SK-N-SH treated with all-trans-retinoic acid at 6 μM for 48 hours (cell line): ENCODE measurements at regions not wholly inside any gene's neighbourhood (a gene's known extent, or its start where the extent isn't known, plus 50 kb on each side); places are given as distances from the start of the nearest gene placed in this dataset.

ENCODE experiments used
- ATAC-seq: fragments of 200-7000 bp; cut with Tn5 transposase; 3 replicates; pipeline ENCODE4 v1.9.1; 2020; ENCODE audit warnings: mild to moderate bottlenecking, moderate library complexity
- CSDC2 ChIP-seq: fragments of 250-450 bp; sonication (Bioruptor Pico); IDR thresholded peaks from 2 replicates; pipeline ENCODE4 v1.5.0; 2020; ENCODE audit warnings: mild to moderate bottlenecking, moderate library complexity
- ESRRG ChIP-seq: fragments of 250-450 bp; sonication (Bioruptor Pico); IDR thresholded peaks from 2 replicates; pipeline ENCODE4 v1.6.1; 2021; ENCODE audit warnings: mild to moderate bottlenecking
- GLIS3 ChIP-seq: fragments of 250-450 bp; sonication (Bioruptor Pico); IDR thresholded peaks from 2 replicates; pipeline ENCODE4 v1.5.0; 2020; ENCODE audit warnings: mild to moderate bottlenecking, moderate library complexity
- OSR1 ChIP-seq: fragments of 250-450 bp; sonication (Bioruptor Pico); IDR thresholded peaks from 2 replicates; pipeline ENCODE4 v1.8.0; 2022; ENCODE audit warnings: moderate library complexity, mild to moderate bottlenecking, inconsistent platforms
- PPARA ChIP-seq: fragments of 250-450 bp; sonication (Bioruptor Pico); IDR thresholded peaks from 2 replicates; pipeline ENCODE4 v1.5.0; 2020; ENCODE audit warnings: mild to moderate bottlenecking, borderline replicate concordance
- RARB ChIP-seq: fragments of 250-450 bp; sonication (Bioruptor Pico); IDR thresholded peaks from 2 replicates; pipeline ENCODE4 v1.8.0; 2021; ENCODE audit warnings: mild to moderate bottlenecking, moderate library complexity
- SNAI2 ChIP-seq: fragments of 250-450 bp; sonication (Bioruptor Pico); IDR thresholded peaks from 2 replicates; pipeline ENCODE4 v1.5.0; 2020; ENCODE audit warnings: mild to moderate bottlenecking, moderate library complexity
- TCF4 ChIP-seq: fragments of 250-450 bp; sonication (Bioruptor Pico); IDR thresholded peaks from 2 replicates; pipeline ENCODE4 v1.8.0; 2021; ENCODE audit warnings: mild to moderate bottlenecking, moderate library complexity, borderline replicate concordance
- TOX ChIP-seq: fragments of 250-450 bp; sonication (Bioruptor Pico); IDR thresholded peaks from 2 replicates; pipeline ENCODE4 v1.8.0; 2021; ENCODE audit warnings: mild to moderate bottlenecking, moderate library complexity, borderline replicate concordance
- ZC3H10 ChIP-seq: fragments of 250-450 bp; sonication (Bioruptor Pico); IDR thresholded peaks from 2 replicates; pipeline ENCODE4 v1.5.1; 2021; ENCODE audit warnings: mild to moderate bottlenecking, moderate library complexity
- ZFP3 ChIP-seq: fragments of 250-450 bp; sonication (Bioruptor Pico); IDR thresholded peaks from 2 replicates; pipeline ENCODE4 v1.5.0; 2020; ENCODE audit warnings: mild to moderate bottlenecking, moderate library complexity
- ZFP30 ChIP-seq: fragments of 450-650 bp; formaldehyde crosslinking; IDR thresholded peaks from 2 replicates; pipeline ENCODE4 v1.5.0; 2022; ENCODE audit warnings: mild to moderate bottlenecking, moderate library complexity
- ZNF565 ChIP-seq: fragments of 450-650 bp; formaldehyde crosslinking; conservative IDR thresholded peaks from 2 replicates; pipeline ENCODE4 v1.5.0; 2020; ENCODE audit warnings: low read depth, mild to moderate bottlenecking, moderate library complexity
- ZNF70 ChIP-seq: fragments of 450-650 bp; formaldehyde crosslinking; IDR thresholded peaks from 2 replicates; pipeline ENCODE4 v1.5.0; 2020; ENCODE audit warnings: mild to moderate bottlenecking, moderate library complexity
- ZNF8 ChIP-seq: fragments of 450-650 bp; formaldehyde crosslinking; IDR thresholded peaks from 2 replicates; pipeline ENCODE4 v1.5.0; 2020; ENCODE audit warnings: mild to moderate bottlenecking, moderate library complexity
- TF ChIP-seq, protein P1 (sequence below): fragments of 250-450 bp; sonication (Bioruptor Pico); IDR thresholded peaks from 2 replicates; pipeline ENCODE4 v1.5.1; 2020; ENCODE audit warnings: low read depth, mild to moderate bottlenecking, moderate library complexity
- TF ChIP-seq, protein P2 (sequence below): fragments of 250-450 bp; sonication (Bioruptor Pico); IDR thresholded peaks from 2 replicates; pipeline ENCODE4 v1.8.0; 2021; ENCODE audit warnings: low read depth, mild to moderate bottlenecking, moderate library complexity, borderline replicate concordance
- TF ChIP-seq, protein P3 (sequence below): fragments of 250-450 bp; sonication (Bioruptor Pico); IDR thresholded peaks from 2 replicates; pipeline ENCODE4 v1.5.0; 2020; ENCODE audit warnings: mild to moderate bottlenecking, moderate library complexity
- TF ChIP-seq, protein P4 (sequence below): fragments of 250-450 bp; sonication (Bioruptor Pico); IDR thresholded peaks from 2 replicates; pipeline ENCODE4 v1.5.1; 2021; ENCODE audit warnings: mild to moderate bottlenecking, moderate library complexity

DNA sequence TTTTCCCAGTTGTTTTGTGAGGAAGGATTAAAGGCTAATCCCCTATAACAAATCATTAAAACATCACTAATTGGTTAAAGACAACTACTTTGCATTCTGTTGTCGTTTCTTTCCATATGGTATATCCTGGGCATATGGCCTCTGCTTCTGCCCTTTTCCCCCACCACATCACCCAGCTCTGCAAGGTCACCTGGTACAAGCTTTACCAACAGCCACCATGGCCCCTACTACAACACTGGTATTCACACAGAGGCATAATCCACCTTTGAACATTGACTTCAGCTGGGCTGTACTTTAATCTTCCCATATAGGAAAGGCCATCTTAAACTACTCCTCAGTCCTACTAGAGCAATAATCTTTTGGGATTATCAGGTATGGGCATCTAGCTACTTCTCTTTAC is 866.1 kb downstream of the TLE4 start:
- TF ChIP-seq, protein P1, sequence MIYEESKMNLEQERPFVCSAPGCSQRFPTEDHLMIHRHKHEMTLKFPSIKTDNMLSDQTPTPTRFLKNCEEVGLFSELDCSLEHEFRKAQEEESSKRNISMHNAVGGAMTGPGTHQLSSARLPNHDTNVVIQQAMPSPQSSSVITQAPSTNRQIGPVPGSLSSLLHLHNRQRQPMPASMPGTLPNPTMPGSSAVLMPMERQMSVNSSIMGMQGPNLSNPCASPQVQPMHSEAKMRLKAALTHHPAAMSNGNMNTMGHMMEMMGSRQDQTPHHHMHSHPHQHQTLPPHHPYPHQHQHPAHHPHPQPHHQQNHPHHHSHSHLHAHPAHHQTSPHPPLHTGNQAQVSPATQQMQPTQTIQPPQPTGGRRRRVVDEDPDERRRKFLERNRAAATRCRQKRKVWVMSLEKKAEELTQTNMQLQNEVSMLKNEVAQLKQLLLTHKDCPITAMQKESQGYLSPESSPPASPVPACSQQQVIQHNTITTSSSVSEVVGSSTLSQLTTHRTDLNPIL (CRISPR knock-in tag) = no peak
- no peak for TF ChIP-seq ZNF8 (CRISPR knock-in tag)
- TF ChIP-seq SNAI2 (CRISPR knock-in tag) = no peak
- TF ChIP-seq, protein P2, sequence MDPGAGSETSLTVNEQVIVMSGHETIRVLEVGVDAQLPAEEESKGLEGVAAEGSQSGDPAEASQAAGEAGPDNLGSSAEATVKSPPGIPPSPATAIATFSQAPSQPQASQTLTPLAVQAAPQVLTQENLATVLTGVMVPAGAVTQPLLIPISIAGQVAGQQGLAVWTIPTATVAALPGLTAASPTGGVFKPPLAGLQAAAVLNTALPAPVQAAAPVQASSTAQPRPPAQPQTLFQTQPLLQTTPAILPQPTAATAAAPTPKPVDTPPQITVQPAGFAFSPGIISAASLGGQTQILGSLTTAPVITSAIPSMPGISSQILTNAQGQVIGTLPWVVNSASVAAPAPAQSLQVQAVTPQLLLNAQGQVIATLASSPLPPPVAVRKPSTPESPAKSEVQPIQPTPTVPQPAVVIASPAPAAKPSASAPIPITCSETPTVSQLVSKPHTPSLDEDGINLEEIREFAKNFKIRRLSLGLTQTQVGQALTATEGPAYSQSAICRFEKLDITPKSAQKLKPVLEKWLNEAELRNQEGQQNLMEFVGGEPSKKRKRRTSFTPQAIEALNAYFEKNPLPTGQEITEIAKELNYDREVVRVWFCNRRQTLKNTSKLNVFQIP (CRISPR knock-in tag) = no peak
- no peak for TF ChIP-seq PPARA
- no peak for TF ChIP-seq TOX (CRISPR knock-in tag)
- no peak for TF ChIP-seq ZFP3
- no peak for TF ChIP-seq RARB (CRISPR knock-in tag)
- TF ChIP-seq, protein P3, sequence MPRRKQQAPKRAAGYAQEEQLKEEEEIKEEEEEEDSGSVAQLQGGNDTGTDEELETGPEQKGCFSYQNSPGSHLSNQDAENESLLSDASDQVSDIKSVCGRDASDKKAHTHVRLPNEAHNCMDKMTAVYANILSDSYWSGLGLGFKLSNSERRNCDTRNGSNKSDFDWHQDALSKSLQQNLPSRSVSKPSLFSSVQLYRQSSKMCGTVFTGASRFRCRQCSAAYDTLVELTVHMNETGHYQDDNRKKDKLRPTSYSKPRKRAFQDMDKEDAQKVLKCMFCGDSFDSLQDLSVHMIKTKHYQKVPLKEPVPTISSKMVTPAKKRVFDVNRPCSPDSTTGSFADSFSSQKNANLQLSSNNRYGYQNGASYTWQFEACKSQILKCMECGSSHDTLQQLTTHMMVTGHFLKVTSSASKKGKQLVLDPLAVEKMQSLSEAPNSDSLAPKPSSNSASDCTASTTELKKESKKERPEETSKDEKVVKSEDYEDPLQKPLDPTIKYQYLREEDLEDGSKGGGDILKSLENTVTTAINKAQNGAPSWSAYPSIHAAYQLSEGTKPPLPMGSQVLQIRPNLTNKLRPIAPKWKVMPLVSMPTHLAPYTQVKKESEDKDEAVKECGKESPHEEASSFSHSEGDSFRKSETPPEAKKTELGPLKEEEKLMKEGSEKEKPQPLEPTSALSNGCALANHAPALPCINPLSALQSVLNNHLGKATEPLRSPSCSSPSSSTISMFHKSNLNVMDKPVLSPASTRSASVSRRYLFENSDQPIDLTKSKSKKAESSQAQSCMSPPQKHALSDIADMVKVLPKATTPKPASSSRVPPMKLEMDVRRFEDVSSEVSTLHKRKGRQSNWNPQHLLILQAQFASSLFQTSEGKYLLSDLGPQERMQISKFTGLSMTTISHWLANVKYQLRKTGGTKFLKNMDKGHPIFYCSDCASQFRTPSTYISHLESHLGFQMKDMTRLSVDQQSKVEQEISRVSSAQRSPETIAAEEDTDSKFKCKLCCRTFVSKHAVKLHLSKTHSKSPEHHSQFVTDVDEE (CRISPR knock-in tag) = no peak
- no peak for TF ChIP-seq ZC3H10 (CRISPR knock-in tag)
- TF ChIP-seq ZNF70 = no peak
- no peak for TF ChIP-seq TCF4 (CRISPR knock-in tag)
- no peak for TF ChIP-seq OSR1 (CRISPR knock-in tag)
- ATAC-seq = no peak

DNA sequence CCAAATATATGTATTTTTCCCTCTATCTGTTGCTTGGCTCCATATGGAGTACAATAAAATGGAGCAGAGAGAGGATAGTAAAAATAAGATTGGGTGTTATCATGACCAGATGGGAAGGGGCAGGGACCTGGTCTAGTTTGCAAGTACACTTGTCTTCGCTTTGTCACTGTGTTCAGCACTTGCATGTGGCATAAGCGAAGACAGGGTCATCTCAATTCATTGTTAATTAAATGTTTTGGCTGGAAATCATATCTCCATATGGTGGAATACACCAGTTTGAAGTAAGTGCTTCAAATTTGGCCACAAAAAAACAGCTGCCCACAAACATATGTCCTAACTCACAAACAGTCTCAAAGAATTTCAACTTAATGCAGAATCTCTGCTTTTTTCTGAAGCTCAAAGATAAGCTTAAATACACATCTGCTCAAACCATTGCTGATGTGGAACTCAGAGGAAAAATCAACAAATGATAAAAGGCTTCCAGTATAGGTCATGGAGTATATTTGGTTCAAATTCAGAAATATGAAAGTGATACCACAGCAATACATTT is 865.4 kb downstream of the TLE4 start:
- no peak for ATAC-seq
- TF ChIP-seq, protein P4, sequence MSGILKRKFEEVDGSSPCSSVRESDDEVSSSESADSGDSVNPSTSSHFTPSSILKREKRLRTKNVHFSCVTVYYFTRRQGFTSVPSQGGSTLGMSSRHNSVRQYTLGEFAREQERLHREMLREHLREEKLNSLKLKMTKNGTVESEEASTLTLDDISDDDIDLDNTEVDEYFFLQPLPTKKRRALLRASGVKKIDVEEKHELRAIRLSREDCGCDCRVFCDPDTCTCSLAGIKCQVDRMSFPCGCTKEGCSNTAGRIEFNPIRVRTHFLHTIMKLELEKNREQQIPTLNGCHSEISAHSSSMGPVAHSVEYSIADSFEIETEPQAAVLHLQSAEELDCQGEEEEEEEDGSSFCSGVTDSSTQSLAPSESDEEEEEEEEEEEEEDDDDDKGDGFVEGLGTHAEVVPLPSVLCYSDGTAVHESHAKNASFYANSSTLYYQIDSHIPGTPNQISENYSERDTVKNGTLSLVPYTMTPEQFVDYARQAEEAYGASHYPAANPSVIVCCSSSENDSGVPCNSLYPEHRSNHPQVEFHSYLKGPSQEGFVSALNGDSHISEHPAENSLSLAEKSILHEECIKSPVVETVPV (CRISPR knock-in tag) = no peak
- no peak for TF ChIP-seq ZFP30 (CRISPR knock-in tag)
- TF ChIP-seq, protein P2 (CRISPR knock-in tag) = no peak
- no peak for TF ChIP-seq CSDC2 (CRISPR knock-in tag)

DNA sequence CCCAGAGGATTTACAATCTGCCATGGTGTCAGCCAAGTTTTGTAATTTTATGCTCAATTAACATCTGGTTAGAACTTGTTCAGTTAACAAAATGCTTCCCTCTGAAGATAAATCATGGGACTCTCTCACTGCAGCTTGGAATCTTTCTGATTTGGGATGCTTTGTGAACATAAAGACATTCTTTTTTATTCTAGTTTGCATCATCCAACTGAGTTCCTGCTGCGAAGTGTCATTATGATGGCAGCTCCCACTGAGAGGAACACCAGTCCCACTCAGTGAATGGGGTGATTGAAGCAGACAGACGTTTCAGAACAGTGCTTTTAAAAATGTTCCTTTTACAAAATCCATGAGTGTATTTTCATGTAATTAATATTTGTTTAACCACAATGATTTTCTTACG is 863.8 kb downstream of the TLE4 start:
- no peak for ATAC-seq
- TF ChIP-seq ZNF8 (CRISPR knock-in tag) (no peak), SNAI2 (CRISPR knock-in tag) (no peak), ZFP3 (no peak), TCF4 (CRISPR knock-in tag) (no peak), ZNF565 (CRISPR knock-in tag) (no peak), ESRRG (CRISPR knock-in tag) (no peak), OSR1 (CRISPR knock-in tag) (no peak), ZNF70 (no peak)

DNA sequence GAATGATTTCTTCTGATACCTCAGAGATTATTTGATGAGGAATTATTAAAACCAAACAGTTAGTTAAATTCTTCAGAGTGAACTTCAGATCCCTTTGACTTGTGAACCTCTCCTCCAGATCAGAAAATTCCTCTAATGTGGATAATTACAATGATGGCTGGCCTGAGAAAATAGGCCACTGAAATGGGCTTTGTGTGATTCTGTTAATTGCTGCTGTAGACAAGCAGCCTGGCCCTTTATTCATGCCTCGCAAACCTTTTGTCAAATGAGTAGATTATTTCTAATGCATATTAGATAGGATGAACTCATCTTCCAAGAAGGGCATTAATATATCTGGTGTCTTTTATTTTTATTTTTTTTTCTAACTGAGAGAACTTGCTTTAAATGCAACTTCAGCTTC is 855.2 kb downstream of the TLE4 start:
- no peak for TF ChIP-seq ZNF8 (CRISPR knock-in tag)
- TF ChIP-seq, protein P2 (CRISPR knock-in tag) = no peak
- TF ChIP-seq GLIS3 (CRISPR knock-in tag) = no peak
- TF ChIP-seq RARB (CRISPR knock-in tag) = no peak
- TF ChIP-seq, protein P1 (CRISPR knock-in tag) = no peak
- no peak for TF ChIP-seq PPARA
- no peak for TF ChIP-seq OSR1 (CRISPR knock-in tag)
- TF ChIP-seq, protein P4 (CRISPR knock-in tag) = no peak
- no peak for TF ChIP-seq ZNF70
- no peak for TF ChIP-seq ZC3H10 (CRISPR knock-in tag)
- ATAC-seq = no peak
